Activated T-helper 2 cell treated with anti-CD3 and anti-CD28 coated beads, Interferon-gamma antibody, Interleukin-2, Interleukin-4, amounts not matched to agents 10 μg/mL and 5 μg/mL and 100 μg/mL, durations not matched to agents 14 hours and 24 hours and 36 hours (primary cell): ENCODE measurements at regions not wholly inside any gene's neighbourhood (a gene's known extent, or its start where the extent isn't known, plus 50 kb on each side); places are given as distances from the start of the nearest gene placed in this dataset.

Experiments used
- DNase-seq: peaks from one replicate; pipeline ENCODE4 v3.0.0; 2021; ENCODE audit warnings: low spot score
- H3K27ac Mint-ChIP-seq: one replicate; pipeline ENCODE4 v1.8.0; 2021; ENCODE audit warnings: mixed read lengths
- H3K27me3 Mint-ChIP-seq: one replicate; pipeline ENCODE4 v1.8.0; 2021; ENCODE audit warnings: low read depth, mixed read lengths
- H3K36me3 Mint-ChIP-seq: one replicate; pipeline ENCODE4 v1.8.0; 2021; ENCODE audit warnings: low read depth, mixed read lengths
- H3K4me1 Mint-ChIP-seq: one replicate; pipeline ENCODE4 v1.8.0; 2021; ENCODE audit warnings: low read depth, mixed read lengths
- H3K4me3 Mint-ChIP-seq: one replicate; pipeline ENCODE4 v1.8.0; 2021; ENCODE audit warnings: low read depth, mild to moderate bottlenecking, moderate library complexity, mixed read lengths
- H3K9me3 Mint-ChIP-seq: one replicate; pipeline ENCODE4 v1.8.0; 2021; ENCODE audit warnings: mixed read lengths
- intact Hi-C: fragments of 100-400 bp; cut with micrococcal nuclease; formaldehyde crosslinking; loops from one replicate; pipeline ENCODE4 v1.15.1; 2023

GRCh38 chr11:18878211-18878610 lies 61.0 kb downstream of the MRGPRX1 start:
- no peak for DNase-seq
- Mint-ChIP-seq H3K4me1 (no peaks in the 10 kb centered on the region), H3K27me3 (peaks cover 19% of the 10 kb centered on the region), H3K36me3 (no peaks in the 10 kb centered on the region), H3K27ac (no peak overlapping the region), H3K4me3 (no peak overlapping the region), H3K9me3 (no peaks in the 10 kb centered on the region)
- intact Hi-C loops: no loop called here

GRCh38 chr11:18865951-18866350 lies 73.3 kb downstream of the MRGPRX1 start:
- no peaks in the 10 kb centered on the region for H3K9me3 Mint-ChIP-seq
- H3K27ac Mint-ChIP-seq: no peak overlapping the region
- peaks cover 4% of the 10 kb centered on the region for H3K27me3 Mint-ChIP-seq
- H3K36me3 Mint-ChIP-seq: no peaks in the 10 kb centered on the region
- intact Hi-C loops: no loop called here
- no peak for DNase-seq
- H3K4me1 Mint-ChIP-seq: no peaks in the 10 kb centered on the region
- no peak overlapping the region for H3K4me3 Mint-ChIP-seq

- no peak overlapping the region for H3K4me3 Mint-ChIP-seq
- H3K9me3 Mint-ChIP-seq: no peaks in the 10 kb centered on the region
- H3K27me3 Mint-ChIP-seq: peaks cover 4% of the 10 kb centered on the region
- no peak for DNase-seq
- no peaks in the 10 kb centered on the region for H3K4me1 Mint-ChIP-seq
- H3K36me3 Mint-ChIP-seq: no peaks in the 10 kb centered on the region
- intact Hi-C loops: no loop called here
- no peak overlapping the region for H3K27ac Mint-ChIP-seq
Measured at GRCh38 chr11:18865261-18865660, 73.7 kb upstream of the PTPN5 start.

GRCh38 chr11:18853086-18853720 lies 61.6 kb upstream of the PTPN5 start:
- no peak for DNase-seq
- Mint-ChIP-seq H3K36me3 (no peaks in the 10 kb centered on the region), H3K4me3 (no peak overlapping the region), H3K9me3 (no peaks in the 10 kb centered on the region), H3K27ac (no peak overlapping the region), H3K4me1 (no peaks in the 10 kb centered on the region), H3K27me3 (peaks cover 17% of the 10 kb centered on the region)
- intact Hi-C loops: loop anchor here (5.0 kb wide), 1 partner anchor 76 kb away; no protein-coding TSS in a partner anchor

GRCh38 chr11:18849406-18849805 lies 57.8 kb upstream of the PTPN5 start:
- H3K27ac Mint-ChIP-seq: no peak overlapping the region
- H3K27me3 Mint-ChIP-seq: peaks cover 19% of the 10 kb centered on the region
- no peaks in the 10 kb centered on the region for H3K9me3 Mint-ChIP-seq
- no peaks in the 10 kb centered on the region for H3K36me3 Mint-ChIP-seq
- no peak for DNase-seq
- no peak overlapping the region for H3K4me3 Mint-ChIP-seq
- no peaks in the 10 kb centered on the region for H3K4me1 Mint-ChIP-seq
- intact Hi-C loops: no loop called here

- Mint-ChIP-seq H3K36me3 (no peaks in the 10 kb centered on the region), H3K4me3 (no peak overlapping the region), H3K4me1 (no peaks in the 10 kb centered on the region), H3K9me3 (peaks cover 8% of the 10 kb centered on the region), H3K27me3 (peaks cover 15% of the 10 kb centered on the region), H3K27ac (no peak overlapping the region)
- intact Hi-C loops: no loop called here
- DNase-seq: no peak
Measured at GRCh38 chr11:18844753-18845367, 53.3 kb upstream of the PTPN5 start.
